Suprapubic skin (tissue), 4 donors: ENCODE measurements at regions not wholly inside any gene's neighbourhood (a gene's known extent, or its start where the extent isn't known, plus 50 kb on each side); places are given as distances from the start of the nearest gene placed in this dataset.

Experiments
- DNase-seq, 2 donors: peaks; one replicate each; pipeline ENCODE4 v3.0.0-alpha.2; 2019; ENCODE audit warnings: low spot score in 2 of 2
- H3K27ac ChIP-seq: fragments of 200-600 bp; sonication (generic); one replicate; pipeline ENCODE4 v1.5.1; 2019
- H3K27me3 ChIP-seq: fragments of 200-600 bp; sonication (generic); one replicate; pipeline ENCODE4 v1.5.1; 2019
- H3K36me3 ChIP-seq: fragments of 200-600 bp; sonication (generic); one replicate; pipeline ENCODE4 v1.5.1; 2019
- H3K4me1 ChIP-seq: fragments of 200-600 bp; sonication (generic); one replicate; pipeline ENCODE4 v1.5.1; 2019
- H3K4me3 ChIP-seq: fragments of 200-600 bp; sonication (generic); one replicate; pipeline ENCODE4 v1.5.1; 2019; ENCODE audit warnings: mild to moderate bottlenecking
- H3K9me3 ChIP-seq: fragments of 200-600 bp; sonication (generic); one replicate; pipeline ENCODE4 v1.5.1; 2019
- EP300 ChIP-seq: sonication (generic); formaldehyde crosslinking; IDR thresholded peaks from one replicate; pipeline ENCODE4 v1.6.1; 2017; ENCODE audit warnings: antibody characterized with exemption
- POLR2A ChIP-seq, 2 donors: fragments of 450-650 bp; IDR thresholded peaks; one replicate each; pipeline ENCODE4 v1.6.1; 2017; ENCODE audit warnings: antibody characterized with exemption in 2 of 2, mild to moderate bottlenecking in 2 of 2, moderate library complexity in 2 of 2
- POLR2AphosphoS5 ChIP-seq, 3 donors: sonication (generic); formaldehyde crosslinking; IDR thresholded peaks; one replicate each; pipeline ENCODE4 v1.6.1; 2017; ENCODE audit warnings: antibody characterized with exemption in 3 of 3
- WGBS: methylation state at CpG from one replicate; pipeline ENCODE4 v1.1.5; 2018; 5-methylcytosine and 5-hydroxymethylcytosine counted together
- TF ChIP-seq, protein P1 (sequence below), 2 donors: fragments of 200-600 bp in 1 of 2; fragments of 450-650 bp in 1 of 2; sonication (generic) in 1 of 2; IDR thresholded peaks; one replicate each; pipeline ENCODE4 v1.5.1; 2016 to 2019; ENCODE audit warnings: antibody characterized with exemption in 2 of 2, mild to moderate bottlenecking in 1 of 2, moderate library complexity in 1 of 2

DNA sequence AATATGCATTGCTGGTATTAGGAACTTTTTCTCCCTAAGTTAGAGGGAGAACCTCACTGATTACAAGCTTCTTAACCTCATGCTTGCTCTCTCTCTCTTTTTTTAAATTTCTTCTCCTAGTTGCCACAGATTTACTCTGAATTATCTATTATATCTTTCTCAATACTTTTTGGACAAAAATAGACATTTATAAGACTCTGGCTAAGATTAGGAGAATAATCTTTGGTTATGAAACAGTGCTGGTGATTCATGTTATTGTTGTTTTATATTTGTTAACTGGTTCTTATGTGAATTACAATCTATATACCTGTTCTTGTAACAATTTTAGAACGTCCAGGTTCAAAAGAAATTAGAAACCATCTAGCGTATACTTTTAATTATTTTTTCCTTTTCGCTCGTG lies 187.8 kb downstream of the OGFRL1 start:
- H3K4me1 ChIP-seq, result peaks cover 46% of the 10 kb centered on the region
- no peak for DNase-seq
- TF ChIP-seq POLR2A (IDR thresholded peaks at IDR 0.05) (no peak), EP300 (no peak), POLR2AphosphoS5 (IDR thresholded peaks at IDR 0.05) (no peak)
- TF ChIP-seq, protein P1, sequence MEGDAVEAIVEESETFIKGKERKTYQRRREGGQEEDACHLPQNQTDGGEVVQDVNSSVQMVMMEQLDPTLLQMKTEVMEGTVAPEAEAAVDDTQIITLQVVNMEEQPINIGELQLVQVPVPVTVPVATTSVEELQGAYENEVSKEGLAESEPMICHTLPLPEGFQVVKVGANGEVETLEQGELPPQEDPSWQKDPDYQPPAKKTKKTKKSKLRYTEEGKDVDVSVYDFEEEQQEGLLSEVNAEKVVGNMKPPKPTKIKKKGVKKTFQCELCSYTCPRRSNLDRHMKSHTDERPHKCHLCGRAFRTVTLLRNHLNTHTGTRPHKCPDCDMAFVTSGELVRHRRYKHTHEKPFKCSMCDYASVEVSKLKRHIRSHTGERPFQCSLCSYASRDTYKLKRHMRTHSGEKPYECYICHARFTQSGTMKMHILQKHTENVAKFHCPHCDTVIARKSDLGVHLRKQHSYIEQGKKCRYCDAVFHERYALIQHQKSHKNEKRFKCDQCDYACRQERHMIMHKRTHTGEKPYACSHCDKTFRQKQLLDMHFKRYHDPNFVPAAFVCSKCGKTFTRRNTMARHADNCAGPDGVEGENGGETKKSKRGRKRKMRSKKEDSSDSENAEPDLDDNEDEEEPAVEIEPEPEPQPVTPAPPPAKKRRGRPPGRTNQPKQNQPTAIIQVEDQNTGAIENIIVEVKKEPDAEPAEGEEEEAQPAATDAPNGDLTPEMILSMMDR (IDR thresholded peaks at IDR 0.05), result no peak
- no peak overlapping the region for H3K4me3 ChIP-seq
- no peaks in the 10 kb centered on the region for H3K27me3 ChIP-seq
- no peak overlapping the region for H3K27ac ChIP-seq
- 80% methylated on average over 4 of the region's 4 CpGs for WGBS
- no peaks in the 10 kb centered on the region for H3K36me3 ChIP-seq
- no peaks in the 10 kb centered on the region for H3K9me3 ChIP-seq

DNA sequence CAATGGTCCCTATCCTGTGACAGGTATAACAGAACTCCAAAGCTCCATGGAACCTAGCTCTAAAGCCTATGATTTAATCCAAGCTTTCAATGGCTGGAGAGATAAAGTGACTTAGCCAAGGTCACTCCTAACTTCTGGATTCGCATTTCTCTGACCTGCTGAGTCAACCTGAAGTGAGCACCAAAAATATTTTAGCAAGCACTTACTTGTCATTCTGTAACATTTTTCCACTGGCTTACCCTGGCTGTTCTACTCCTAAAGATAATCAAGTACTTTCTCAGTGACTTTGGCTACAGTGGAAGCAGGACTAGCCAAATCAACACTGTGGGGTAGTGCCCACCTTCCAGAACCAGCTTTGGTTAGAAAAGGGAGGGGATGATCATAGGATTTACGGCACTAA lies 188.3 kb downstream of the OGFRL1 start:
- WGBS, result 84% methylated on average over 2 of the region's 2 CpGs
- H3K4me1 ChIP-seq, result peaks cover 50% of the 10 kb centered on the region

GRCh38 chr6:71478834-71479541 lies 190.4 kb downstream of the OGFRL1 start:
- H3K4me3 ChIP-seq, result no peak overlapping the region

More for the DNA sequence above, 188.3 kb downstream of the OGFRL1 start:
- Histone ChIP-seq H3K27me3 (no peaks in the 10 kb centered on the region), H3K4me3 (no peak overlapping the region), H3K9me3 (no peaks in the 10 kb centered on the region), H3K27ac (no peak overlapping the region), H3K36me3 (no peaks in the 10 kb centered on the region)
- TF ChIP-seq POLR2AphosphoS5 (IDR thresholded peaks at IDR 0.05) (no peak), EP300 (no peak)
- TF ChIP-seq, protein P1 (IDR thresholded peaks at IDR 0.05), result no peak
- no peak for DNase-seq

DNA sequence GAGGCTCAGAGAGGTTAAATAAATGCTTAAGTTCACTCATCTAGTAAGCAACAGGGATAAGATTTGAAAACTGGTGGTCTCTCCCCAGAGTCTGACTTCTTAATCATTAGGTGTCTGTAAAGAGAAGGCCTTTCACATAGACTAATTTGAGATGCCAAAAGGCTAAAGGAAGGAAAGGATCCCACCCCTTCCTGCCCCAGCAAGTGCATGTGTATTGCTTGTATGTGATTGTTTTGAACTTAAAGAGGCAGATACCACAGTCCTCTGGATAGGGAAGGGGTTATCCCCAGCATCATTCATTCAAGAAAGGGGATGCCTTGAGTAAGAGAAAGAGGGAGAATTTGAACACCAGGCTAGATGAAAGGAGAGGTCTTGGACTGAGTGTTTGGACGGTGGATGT lies 192.0 kb downstream of the OGFRL1 start:
- no peaks in the 10 kb centered on the region for H3K27me3 ChIP-seq
- no peak overlapping the region for H3K4me3 ChIP-seq
- WGBS, result 74% methylated on average over 1 of the region's 1 CpG
- H3K27ac ChIP-seq, result peak overlapping the region; percentile 82
- peaks cover 45% of the 10 kb centered on the region for H3K4me1 ChIP-seq
- TF ChIP-seq POLR2AphosphoS5 (IDR thresholded peaks at IDR 0.05), result no peak
- H3K36me3 ChIP-seq, result no peaks in the 10 kb centered on the region
- no peaks in the 10 kb centered on the region for H3K9me3 ChIP-seq
- no peak for DNase-seq

More at GRCh38 chr6:71478834-71479541, 190.4 kb downstream of the OGFRL1 start:
- 35% methylated on average over 2 of the region's 2 CpGs for WGBS
- Histone ChIP-seq H3K9me3 (no peaks in the 10 kb centered on the region), H3K36me3 (no peaks in the 10 kb centered on the region), H3K27me3 (no peaks in the 10 kb centered on the region), H3K4me1 (peaks cover 50% of the 10 kb centered on the region), H3K27ac (peak overlapping the region; percentile 82)
- no peak for DNase-seq
- TF ChIP-seq EP300 (no peak), POLR2AphosphoS5 (IDR thresholded peaks at IDR 0.05) (peak in 1 of 3 donors; percentile 3), POLR2A (IDR thresholded peaks at IDR 0.05) (no peak)
- TF ChIP-seq, protein P1 (IDR thresholded peaks at IDR 0.05), result no peak

GRCh38 chr6:71481011-71481410 lies 192.4 kb downstream of the OGFRL1 start:
- H3K27ac ChIP-seq, result no peak overlapping the region
- no peak for DNase-seq
- WGBS, result 53% methylated on average over 1 of the region's 1 CpG
- no peak for TF ChIP-seq POLR2A (IDR thresholded peaks at IDR 0.05)
- H3K4me3 ChIP-seq, result no peak overlapping the region
- H3K27me3 ChIP-seq, result no peaks in the 10 kb centered on the region
- no peaks in the 10 kb centered on the region for H3K9me3 ChIP-seq
- peaks cover 41% of the 10 kb centered on the region for H3K4me1 ChIP-seq
- no peaks in the 10 kb centered on the region for H3K36me3 ChIP-seq

GRCh38 chr6:71481801-71482200 lies 193.2 kb downstream of the OGFRL1 start:
- TF ChIP-seq POLR2A (IDR thresholded peaks at IDR 0.05) (no peak), EP300 (no peak), POLR2AphosphoS5 (IDR thresholded peaks at IDR 0.05) (no peak)
- TF ChIP-seq, protein P1 (IDR thresholded peaks at IDR 0.05), result no peak
- DNase-seq, result no peak
- H3K36me3 ChIP-seq, result no peaks in the 10 kb centered on the region
- H3K4me3 ChIP-seq, result no peak overlapping the region
- H3K27me3 ChIP-seq, result no peaks in the 10 kb centered on the region
- peaks cover 36% of the 10 kb centered on the region for H3K4me1 ChIP-seq
- no peaks in the 10 kb centered on the region for H3K9me3 ChIP-seq
- no peak overlapping the region for H3K27ac ChIP-seq
